ENCODE measurements at regions not wholly inside any gene's neighbourhood (a gene's known extent, or its start where the extent isn't known, plus 50 kb on each side); places are given as distances from the start of the nearest gene placed in this dataset.

DNA sequence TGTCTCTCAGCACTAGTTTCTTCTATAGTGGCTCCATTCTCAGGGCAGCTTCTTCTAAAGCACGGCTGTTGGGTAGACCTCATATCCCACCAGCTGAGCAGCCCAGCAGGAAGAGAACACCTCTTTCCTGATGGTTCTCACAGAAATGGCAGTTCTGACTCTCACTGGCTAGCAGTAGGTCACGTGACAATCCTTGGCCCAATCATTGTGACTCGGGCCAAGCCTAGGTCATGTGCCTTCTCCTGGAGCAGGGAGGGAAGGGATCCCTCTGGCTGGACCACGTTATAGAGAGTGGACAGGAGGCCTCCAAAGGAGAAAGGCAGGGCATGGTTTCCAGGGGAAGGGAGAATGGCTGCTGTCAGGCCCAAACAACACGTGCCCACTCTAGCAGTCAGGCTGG is 149.1 kb downstream of the AACS start:
- CTCF ChIA-PET: no interaction called here
- POLR2A ChIA-PET: no interaction called here
- no peak for DNase-seq (ENCODE audit: low read depth, low spot score)
- no peak overlapping the region for H3K27ac ChIP-seq (ENCODE audit: low read depth, low read length)
- TF ChIP-seq, protein P1, sequence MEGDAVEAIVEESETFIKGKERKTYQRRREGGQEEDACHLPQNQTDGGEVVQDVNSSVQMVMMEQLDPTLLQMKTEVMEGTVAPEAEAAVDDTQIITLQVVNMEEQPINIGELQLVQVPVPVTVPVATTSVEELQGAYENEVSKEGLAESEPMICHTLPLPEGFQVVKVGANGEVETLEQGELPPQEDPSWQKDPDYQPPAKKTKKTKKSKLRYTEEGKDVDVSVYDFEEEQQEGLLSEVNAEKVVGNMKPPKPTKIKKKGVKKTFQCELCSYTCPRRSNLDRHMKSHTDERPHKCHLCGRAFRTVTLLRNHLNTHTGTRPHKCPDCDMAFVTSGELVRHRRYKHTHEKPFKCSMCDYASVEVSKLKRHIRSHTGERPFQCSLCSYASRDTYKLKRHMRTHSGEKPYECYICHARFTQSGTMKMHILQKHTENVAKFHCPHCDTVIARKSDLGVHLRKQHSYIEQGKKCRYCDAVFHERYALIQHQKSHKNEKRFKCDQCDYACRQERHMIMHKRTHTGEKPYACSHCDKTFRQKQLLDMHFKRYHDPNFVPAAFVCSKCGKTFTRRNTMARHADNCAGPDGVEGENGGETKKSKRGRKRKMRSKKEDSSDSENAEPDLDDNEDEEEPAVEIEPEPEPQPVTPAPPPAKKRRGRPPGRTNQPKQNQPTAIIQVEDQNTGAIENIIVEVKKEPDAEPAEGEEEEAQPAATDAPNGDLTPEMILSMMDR (IDR thresholded peaks at IDR 0.05; ENCODE audit: low read depth, low read length): no peak
- H3K9me3 ChIP-seq (ENCODE audit: control insufficient read depth, insufficient read depth, low read length): no peaks in the 10 kb centered on the region; the same call in 1 of the 2 replicates
- no peak overlapping the region for H3K4me3 ChIP-seq (ENCODE audit: low read depth, low read length)
- H3K27me3 ChIP-seq (ENCODE audit: control insufficient read depth, insufficient read depth, low read length): no peaks in the 10 kb centered on the region

DNA sequence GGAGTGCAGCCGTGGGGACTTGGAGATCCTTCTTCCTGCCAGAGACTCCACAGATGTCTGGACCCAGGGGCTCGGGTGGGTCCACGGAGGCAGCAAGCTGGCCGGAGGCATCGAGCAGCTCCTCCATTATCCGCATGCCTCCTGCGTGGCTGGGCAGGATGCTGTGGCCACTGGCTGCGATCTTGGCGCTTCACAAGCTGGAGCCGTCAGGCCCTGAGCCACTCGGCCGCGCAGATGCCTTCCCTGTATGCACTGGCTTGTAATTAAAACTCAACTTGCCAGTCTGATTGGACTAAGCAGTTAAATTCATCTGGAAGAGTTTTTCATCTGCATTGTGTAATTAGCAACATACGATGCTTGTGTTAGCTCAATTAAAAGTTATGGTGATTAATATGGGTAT is 151.5 kb downstream of the AACS start:
- POLR2A ChIA-PET: no interaction called here
- H3K27ac ChIP-seq (ENCODE audit: low read depth, low read length): no peak overlapping the region
- no peaks in the 10 kb centered on the region; the same call in 1 of the 2 replicates for H3K9me3 ChIP-seq (ENCODE audit: control insufficient read depth, insufficient read depth, low read length)
- TF ChIP-seq, protein P1 (IDR thresholded peaks at IDR 0.05; ENCODE audit: low read depth, low read length): no peak
- H3K27me3 ChIP-seq (ENCODE audit: control insufficient read depth, insufficient read depth, low read length): no peaks in the 10 kb centered on the region
- no peak for DNase-seq (ENCODE audit: low read depth, low spot score)
- H3K4me3 ChIP-seq (ENCODE audit: low read depth, low read length): no peak overlapping the region
- CTCF ChIA-PET: no interaction called here

DNA sequence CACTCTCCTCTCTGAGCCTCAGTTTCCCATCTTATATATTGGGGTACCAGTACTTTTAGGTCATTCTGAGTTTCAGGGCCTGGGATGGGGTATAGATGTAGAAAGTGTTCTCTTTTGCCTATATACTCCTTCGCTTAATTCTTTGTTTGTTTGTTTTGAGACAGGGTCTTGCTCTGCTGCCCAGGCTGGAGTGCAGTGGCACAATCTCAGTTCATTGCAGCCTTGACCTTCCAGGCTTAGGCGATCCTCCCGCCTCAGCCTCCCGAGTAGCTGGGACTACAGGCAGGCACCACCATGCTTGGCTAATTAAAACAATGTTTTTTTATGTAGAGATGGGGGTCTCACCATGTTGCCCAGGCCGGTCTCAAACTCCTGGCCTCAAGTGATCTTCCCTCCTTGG is 152.1 kb downstream of the AACS start:
- TF ChIP-seq, protein P1 (IDR thresholded peaks at IDR 0.05; ENCODE audit: low read depth, low read length): no peak
- no peak for DNase-seq (ENCODE audit: low read depth, low spot score)
- POLR2A ChIA-PET: no interaction called here
- Histone ChIP-seq H3K9me3 (ENCODE audit: control insufficient read depth, insufficient read depth, low read length) (no peaks in the 10 kb centered on the region; the same call in 1 of the 2 replicates), H3K27me3 (ENCODE audit: control insufficient read depth, insufficient read depth, low read length) (no peaks in the 10 kb centered on the region), H3K27ac (ENCODE audit: low read depth, low read length) (no peak overlapping the region), H3K4me3 (ENCODE audit: low read depth, low read length) (no peak overlapping the region)
- CTCF ChIA-PET: no interaction called here

DNA sequence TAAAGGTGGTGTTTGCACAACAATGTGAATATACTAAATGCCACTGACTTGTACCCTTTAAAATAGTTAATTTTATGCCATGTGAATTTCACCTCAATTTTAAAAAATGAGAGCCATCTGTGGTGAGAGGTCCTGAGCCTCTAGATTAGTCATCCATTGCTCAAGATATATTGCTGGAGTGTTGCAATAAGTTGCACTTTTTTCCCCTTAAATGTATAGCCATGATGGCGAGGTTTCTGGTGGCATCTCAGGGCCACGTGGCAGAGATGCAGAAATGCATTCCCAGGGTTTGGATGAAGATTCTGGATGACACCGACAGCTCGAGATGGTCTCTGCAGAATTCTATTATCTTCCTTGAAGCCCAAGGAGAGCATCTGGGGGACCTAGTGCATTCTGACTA is 153.7 kb downstream of the AACS start:
- Histone ChIP-seq H3K4me3 (ENCODE audit: low read depth, low read length) (no peak overlapping the region), H3K27me3 (ENCODE audit: control insufficient read depth, insufficient read depth, low read length) (no peaks in the 10 kb centered on the region), H3K9me3 (ENCODE audit: control insufficient read depth, insufficient read depth, low read length) (no peaks in the 10 kb centered on the region; the same call in 1 of the 2 replicates), H3K27ac (ENCODE audit: low read depth, low read length) (no peak overlapping the region)
- CTCF ChIA-PET: no interaction called here
- POLR2A ChIA-PET: no interaction called here
- TF ChIP-seq, protein P1 (IDR thresholded peaks at IDR 0.05; ENCODE audit: low read depth, low read length): no peak
- no peak for DNase-seq (ENCODE audit: low read depth, low spot score)

DNA sequence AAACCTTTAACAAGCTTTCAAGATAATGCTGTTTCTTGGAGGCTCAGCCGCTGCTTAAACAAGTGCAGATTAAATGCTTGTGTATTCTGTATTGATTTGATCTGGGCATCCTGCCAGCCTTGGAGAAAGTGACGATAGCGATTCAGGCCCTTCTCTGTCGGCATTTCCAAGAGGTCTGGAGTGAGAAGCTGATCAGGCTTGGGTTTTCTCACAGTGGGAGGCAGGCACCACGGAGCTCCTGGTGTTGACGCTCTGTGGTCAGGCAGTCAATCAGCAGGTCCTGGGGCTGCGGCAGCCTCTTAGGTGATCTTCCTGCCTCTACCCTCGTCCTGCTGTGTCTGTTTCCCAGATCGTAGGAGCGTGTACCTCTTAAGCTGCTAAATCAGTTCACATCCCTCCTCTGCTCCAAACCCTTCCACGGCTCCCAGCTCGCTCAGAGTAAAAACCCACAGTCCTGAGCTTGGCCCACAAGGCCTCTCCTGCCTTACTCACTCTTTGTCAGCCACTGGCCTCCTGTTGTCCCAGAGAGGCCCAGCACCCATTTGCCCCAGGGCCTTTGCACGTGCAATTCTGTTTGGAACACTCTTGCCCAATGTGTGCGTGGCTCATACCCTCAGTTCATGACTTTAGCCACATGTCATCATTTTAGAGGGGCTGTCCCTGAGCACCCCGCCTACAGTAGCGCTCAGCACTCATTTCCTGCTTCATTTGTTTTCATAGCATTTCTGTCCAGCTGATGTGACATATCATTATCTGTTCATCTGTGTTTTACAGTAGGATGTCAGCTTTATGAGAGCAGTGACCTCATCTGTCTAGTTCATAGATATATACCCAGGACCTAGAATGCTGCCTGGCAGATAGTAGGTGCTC is 155.4 kb downstream of the AACS start:
- CTCF ChIA-PET: no interaction called here
- Histone ChIP-seq H3K27me3 (ENCODE audit: control insufficient read depth, insufficient read depth, low read length) (no peaks in the 10 kb centered on the region), H3K4me3 (ENCODE audit: low read depth, low read length) (no peak overlapping the region), H3K27ac (ENCODE audit: low read depth, low read length) (no peak overlapping the region), H3K9me3 (ENCODE audit: control insufficient read depth, insufficient read depth, low read length) (no peaks in the 10 kb centered on the region; the same call in 1 of the 2 replicates)
- TF ChIP-seq, protein P1 (IDR thresholded peaks at IDR 0.05; ENCODE audit: low read depth, low read length): no peak
- no peak for DNase-seq (ENCODE audit: low read depth, low spot score)
- POLR2A ChIA-PET: no interaction called here
